Inferior parietal cortex (tissue), 1 donor: ENCODE measurements at regions not wholly inside any gene's neighbourhood (a gene's known extent, or its start where the extent isn't known, plus 50 kb on each side); places are given as distances from the start of the nearest gene placed in this dataset.
"Not testable (repeated sequence)": the region's sequence is repeated elsewhere in the genome, so short reads cannot be mapped to it uniquely, and the experiment has no call there.

ENCODE experiments used
- DNase-seq: peaks from one replicate; pipeline ENCODE4 v3.0.0-alpha.2; 2016; ENCODE audit errors: extremely low spot score

- DNase-seq, result no peak
Observed at GRCh38 chr6:147909640-147910039, 401.1 kb downstream of the SAMD5 start.

DNA sequence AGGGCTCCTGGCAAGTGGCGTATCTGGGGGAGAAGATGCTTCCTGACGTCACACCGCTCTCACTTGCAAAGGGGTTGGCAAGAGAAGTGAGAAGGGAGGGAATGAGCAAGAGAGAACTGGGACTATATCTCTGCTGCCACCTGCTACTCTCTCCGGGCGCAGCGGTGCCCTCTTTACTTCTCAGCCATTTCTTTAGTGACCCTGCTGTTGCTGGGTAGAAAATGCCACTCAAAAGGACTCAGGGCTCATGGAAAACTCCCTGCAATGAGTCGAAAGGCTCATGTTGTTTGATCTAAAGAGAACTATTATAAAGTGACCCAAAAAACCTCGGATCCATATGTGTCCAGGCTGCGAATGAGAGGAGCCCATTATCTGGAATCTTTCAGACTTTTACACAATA is 401.8 kb downstream of the SAMD5 start:
- DNase-seq, result no peak

DNA sequence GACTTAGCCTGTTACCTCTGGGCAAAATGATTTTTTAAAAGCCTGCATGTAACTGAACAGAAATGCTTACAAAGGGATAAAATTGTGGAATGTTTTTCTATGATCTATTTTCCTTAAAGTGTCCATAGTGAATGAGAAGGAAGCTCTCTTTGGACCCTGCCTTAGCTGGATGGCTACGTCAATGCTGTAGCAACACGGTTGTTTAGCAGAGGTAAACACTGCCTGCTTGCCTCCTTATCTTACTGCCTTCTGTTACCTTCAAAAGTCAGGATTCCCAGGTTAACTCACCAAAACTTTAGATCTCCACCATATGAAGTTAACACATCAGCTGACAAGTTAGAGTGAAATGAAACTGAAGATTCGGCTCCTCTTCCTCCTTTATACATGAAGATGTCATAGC is 402.6 kb downstream of the SAMD5 start:
- DNase-seq, result no peak

DNA sequence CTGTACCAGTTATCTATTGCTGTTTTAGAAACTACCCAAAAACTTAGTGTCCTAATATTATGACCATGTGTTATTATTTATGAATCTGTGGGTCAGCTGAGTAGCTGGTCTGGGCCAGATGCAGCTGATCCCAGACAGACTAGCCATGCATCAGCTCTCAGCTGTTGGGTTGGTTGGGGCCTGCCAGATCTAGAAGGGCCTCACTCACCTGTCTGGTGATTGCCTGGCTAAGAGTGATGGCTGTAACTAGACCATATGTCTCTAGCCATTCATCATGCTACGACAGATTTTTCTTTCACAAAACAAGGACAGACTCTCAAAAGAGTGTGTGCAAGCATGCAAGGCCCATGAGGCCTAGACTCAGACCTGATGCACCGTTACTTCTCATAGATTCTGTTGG is 403.2 kb downstream of the SAMD5 start:
- no peak for DNase-seq

DNA sequence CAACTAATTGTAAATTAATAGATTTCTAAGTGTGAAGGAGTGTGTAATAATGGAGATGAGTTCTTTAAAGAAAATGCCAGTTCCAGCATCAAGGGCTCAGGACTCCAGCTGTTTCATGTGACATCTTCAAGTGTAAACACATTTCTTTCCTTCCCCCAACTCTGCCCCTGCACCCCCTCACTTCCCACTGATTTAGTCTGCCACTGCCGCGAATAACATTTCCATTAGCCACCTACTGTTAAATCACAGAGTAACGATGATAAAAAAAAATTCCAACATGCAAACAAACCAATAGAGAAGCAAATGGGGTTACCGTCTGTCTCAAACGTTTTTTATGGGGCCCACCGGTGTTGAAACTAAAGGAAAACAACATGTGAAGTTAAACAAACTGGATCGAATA is 414.3 kb downstream of the SAMD5 start:
- no peak for DNase-seq

- no peak for DNase-seq
Observed at GRCh38 chr6:147924598-147924997, 416.1 kb downstream of the SAMD5 start.

GRCh38 chr6:147925826-147926225 is 416.8 kb upstream of the SASH1 start:
- DNase-seq, result no peak

- no peak for DNase-seq
Observed at GRCh38 chr6:147930745-147931144, 411.9 kb upstream of the SASH1 start.

DNA sequence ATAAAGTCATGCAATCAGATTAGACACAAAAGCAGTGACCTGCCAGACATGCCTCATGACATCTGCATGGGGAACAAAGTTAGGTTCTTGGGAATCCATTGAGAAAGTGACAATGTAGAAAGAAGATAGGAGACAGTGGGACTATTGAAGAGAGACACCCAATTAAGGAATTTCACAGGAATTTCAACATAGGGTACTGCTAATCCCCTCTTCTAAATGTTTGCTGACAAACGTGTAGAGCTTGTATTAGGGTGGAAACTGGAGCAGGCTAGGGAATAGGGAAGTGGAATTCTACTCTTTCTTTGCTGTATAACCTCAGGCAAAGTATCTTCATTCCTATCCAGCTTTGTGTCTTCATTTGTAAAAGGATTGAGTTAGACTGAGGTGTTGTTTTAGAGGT is 409.4 kb upstream of the SASH1 start:
- no peak for DNase-seq

GRCh38 chr6:147935656-147936055 is 407.0 kb upstream of the SASH1 start:
- no peak for DNase-seq

DNA sequence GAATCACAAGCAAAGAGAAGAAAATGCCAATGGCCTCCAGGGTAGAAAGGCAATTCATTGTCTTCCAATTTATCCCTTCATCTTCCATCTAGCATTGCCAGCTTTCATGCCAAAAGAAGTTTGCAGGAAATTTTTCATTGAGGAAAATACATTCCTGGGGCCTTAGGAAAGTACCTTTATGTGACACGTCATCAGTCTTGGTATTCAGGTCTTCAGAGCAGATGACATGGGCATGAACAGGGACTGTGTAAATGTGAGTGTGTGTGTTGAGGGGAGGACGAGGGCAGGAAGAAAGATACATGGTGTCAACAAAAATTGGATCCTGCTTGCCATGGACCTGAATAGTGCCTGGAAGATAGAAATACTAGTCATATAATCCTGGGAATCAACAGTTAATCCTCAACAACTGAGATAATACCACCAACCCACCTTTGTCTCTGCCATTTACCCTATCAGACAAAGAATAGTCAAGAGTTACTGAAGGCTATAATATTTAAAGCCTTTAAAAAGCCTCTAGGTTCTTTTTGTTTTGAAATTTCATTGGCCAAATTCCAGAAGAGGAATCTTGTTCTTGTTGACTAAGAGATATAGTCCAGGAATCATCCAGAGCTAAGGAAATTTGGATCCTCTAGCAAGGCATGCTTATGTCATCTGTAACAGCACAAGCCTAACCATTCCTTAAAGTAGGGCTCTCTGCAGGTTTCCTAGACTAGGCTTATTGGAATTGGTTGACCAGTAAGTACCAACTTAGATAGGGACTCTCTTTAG is 405.8 kb upstream of the SASH1 start:
- no peak for DNase-seq

GRCh38 chr6:147941143-147941542 is 401.5 kb upstream of the SASH1 start:
- no peak for DNase-seq

- no peak for DNase-seq
Observed at GRCh38 chr6:147942363-147942762, 400.3 kb upstream of the SASH1 start.

GRCh38 chr6:147944122-147944521 is 398.5 kb upstream of the SASH1 start:
- DNase-seq, result no peak

DNA sequence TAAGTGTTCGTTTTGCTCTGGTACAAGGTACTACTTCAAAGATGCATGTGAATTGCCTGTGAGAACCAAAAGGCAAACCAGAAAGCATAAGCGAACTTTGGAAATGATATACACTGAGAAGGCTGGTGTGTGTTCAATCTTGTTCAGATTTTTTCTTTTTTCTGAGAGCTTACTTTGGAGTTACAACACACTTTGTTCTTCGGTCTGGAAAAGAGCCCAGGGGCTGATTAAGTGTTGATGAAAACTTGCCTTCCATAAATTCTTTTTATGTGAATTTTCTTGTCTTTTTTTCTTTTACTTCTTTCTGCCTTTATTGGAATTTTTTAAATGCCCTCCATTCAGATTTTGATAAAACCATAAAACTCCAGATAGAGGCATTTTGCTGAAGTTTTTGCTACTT is 395.1 kb upstream of the SASH1 start:
- no peak for DNase-seq

DNA sequence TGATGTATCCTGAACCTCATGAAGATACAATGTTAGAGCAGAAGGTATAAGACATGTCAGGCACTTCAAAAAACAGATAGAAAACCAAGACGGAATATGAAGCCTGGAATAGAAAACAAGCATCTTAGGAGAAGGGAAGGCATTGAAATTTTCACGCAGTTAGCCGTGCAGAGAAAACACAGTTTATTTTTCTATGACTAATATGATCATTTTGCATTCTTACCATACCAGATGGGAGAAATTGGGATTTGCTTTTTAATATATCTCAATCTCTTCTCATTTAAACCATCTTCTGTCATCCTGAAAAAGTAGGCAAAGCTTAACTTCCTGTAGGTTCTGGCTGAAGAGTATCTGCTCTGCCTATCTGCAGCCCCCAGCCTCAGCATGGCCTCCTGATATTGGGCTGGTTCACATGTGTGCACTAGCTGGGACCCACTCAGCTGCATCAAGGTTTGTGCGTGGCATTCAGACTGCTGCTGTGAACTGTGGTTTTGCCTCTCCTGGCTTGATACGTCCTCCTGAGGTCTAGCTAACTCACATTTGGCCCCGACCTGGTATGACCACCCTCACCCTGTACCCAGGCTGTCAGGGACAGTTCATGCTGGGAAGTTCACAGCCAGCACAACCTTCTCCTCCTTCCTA is 392.5 kb upstream of the SASH1 start:
- no peak for DNase-seq

GRCh38 chr6:147950623-147950987 is 392.0 kb upstream of the SASH1 start:
- no peak for DNase-seq

GRCh38 chr6:147951726-147952125 is 390.9 kb upstream of the SASH1 start:
- DNase-seq, result no peak

GRCh38 chr6:147954938-147955337 is 387.7 kb upstream of the SASH1 start:
- DNase-seq, result no peak

GRCh38 chr6:147958683-147959082 is 384.0 kb upstream of the SASH1 start:
- no peak for DNase-seq

- no peak for DNase-seq
Observed at GRCh38 chr6:147961481-147962141, 381.0 kb upstream of the SASH1 start.

- not testable (repeated sequence) for DNase-seq
Observed at GRCh38 chr6:147965448-147965847, 377.2 kb upstream of the SASH1 start.

DNA sequence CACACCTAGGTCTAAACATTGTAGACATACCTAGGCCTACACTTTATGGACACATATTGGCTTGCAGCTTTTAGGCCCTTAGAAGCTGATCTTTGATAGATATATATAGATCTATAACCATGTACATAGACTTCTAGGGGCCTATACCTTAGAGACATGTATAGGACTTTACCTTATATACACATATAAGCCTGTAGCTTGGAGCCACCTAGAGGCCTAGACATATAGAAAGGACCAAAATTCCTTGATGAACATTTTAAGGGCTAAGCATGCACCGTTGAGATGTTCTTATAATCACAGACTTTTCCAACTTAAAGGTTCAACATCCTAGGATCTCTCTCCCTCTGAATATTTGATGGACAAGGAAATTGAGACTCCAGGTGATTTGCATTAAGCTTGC is 371.7 kb upstream of the SASH1 start:
- no peak for DNase-seq
